NT2/D1 (cell line): ENCODE measurements at regions not wholly inside any gene's neighbourhood (a gene's known extent, or its start where the extent isn't known, plus 50 kb on each side); places are given as distances from the start of the nearest gene placed in this dataset.

ENCODE experiments used
- SUZ12 ChIP-seq: IDR thresholded peaks from 2 replicates; pipeline ENCODE4 v1.6.1; 2011; ENCODE audit not compliant: insufficient read length, insufficient read depth; ENCODE audit errors: extremely low read depth
- YY1 ChIP-seq: IDR thresholded peaks from 2 replicates; pipeline ENCODE4 v1.6.1; 2011; ENCODE audit not compliant: insufficient read length, insufficient read depth

GRCh38 chr6:113004054-113004453 lies 656.9 kb downstream of the RFPL4B start:
- TF ChIP-seq SUZ12 (no peak), YY1 (no peak)
